Urinary bladder (tissue), 3 donors: ENCODE measurements at regions not wholly inside any gene's neighbourhood (a gene's known extent, or its start where the extent isn't known, plus 50 kb on each side); places are given as distances from the start of the nearest gene placed in this dataset.

ENCODE experiments used
- DNase-seq: peaks from one replicate; pipeline ENCODE4 v3.0.0-alpha.2; 2015; ENCODE audit errors: extremely low spot score
- H3K27ac ChIP-seq: one replicate; pipeline ENCODE4 v1.5.1; 2013; ENCODE audit warnings: low read depth, mild to moderate bottlenecking, moderate library complexity
- H3K36me3 ChIP-seq: one replicate; pipeline ENCODE4 v1.6.1; 2013; ENCODE audit warnings: mild to moderate bottlenecking, moderate library complexity; ENCODE audit not compliant: insufficient read depth
- H3K4me1 ChIP-seq: one replicate; pipeline ENCODE4 v1.6.1; 2013; ENCODE audit warnings: mild to moderate bottlenecking, moderate library complexity; ENCODE audit not compliant: insufficient read depth
- H3K4me3 ChIP-seq: one replicate; pipeline ENCODE4 v1.5.1; 2013; ENCODE audit warnings: low read depth, low read length
- WGBS: extraction: QIAGEN DNeasy Blood & Tissue Kit; methylation state at CpG from one replicate; pipeline ENCODE4 v1.1.7; 2013; 5-methylcytosine and 5-hydroxymethylcytosine counted together
- donor health status: healthy with polysubstance abuse.
- donor health status: healthy.

- no peaks in the 10 kb centered on the region for H3K36me3 ChIP-seq
- DNase-seq, result no peak
- 55% methylated on average over 3 of the region's 3 CpGs for WGBS
- no peak overlapping the region for H3K4me3 ChIP-seq
- H3K4me1 ChIP-seq, result no peaks in the 10 kb centered on the region
- H3K27ac ChIP-seq, result no peak overlapping the region
Observed at GRCh38 chr20:60540591-60540990, 582.4 kb downstream of the CDH26 start.

- H3K36me3 ChIP-seq, result no peaks in the 10 kb centered on the region
- no peak overlapping the region for H3K4me3 ChIP-seq
- H3K27ac ChIP-seq, result no peak overlapping the region
- WGBS, result 58% methylated on average over 5 of the region's 5 CpGs
- no peaks in the 10 kb centered on the region for H3K4me1 ChIP-seq
- DNase-seq, result no peak
Observed at GRCh38 chr20:60541991-60542390, 583.8 kb downstream of the CDH26 start.

GRCh38 chr20:60543598-60543997 lies 585.4 kb downstream of the CDH26 start:
- 77% methylated on average over 3 of the region's 3 CpGs for WGBS
- DNase-seq, result no peak
- no peak overlapping the region for H3K4me3 ChIP-seq
- H3K4me1 ChIP-seq, result no peaks in the 10 kb centered on the region
- H3K36me3 ChIP-seq, result no peaks in the 10 kb centered on the region
- H3K27ac ChIP-seq, result no peak overlapping the region

- no peak for DNase-seq
- Histone ChIP-seq H3K36me3 (no peaks in the 10 kb centered on the region), H3K4me3 (no peak overlapping the region), H3K27ac (no peak overlapping the region), H3K4me1 (no peaks in the 10 kb centered on the region)
- 81% methylated on average over 5 of the region's 5 CpGs for WGBS
Observed at GRCh38 chr20:60553095-60553494, 594.9 kb downstream of the CDH26 start.

GRCh38 chr20:60558486-60558885 lies 600.3 kb downstream of the CDH26 start:
- Histone ChIP-seq H3K27ac (no peak overlapping the region), H3K4me3 (no peak overlapping the region), H3K36me3 (no peaks in the 10 kb centered on the region), H3K4me1 (no peaks in the 10 kb centered on the region)
- DNase-seq, result no peak
- 60% methylated on average over 3 of the region's 3 CpGs for WGBS

GRCh38 chr20:60559462-60559861 lies 601.2 kb downstream of the CDH26 start:
- no peak overlapping the region for H3K4me3 ChIP-seq
- no peak for DNase-seq
- H3K4me1 ChIP-seq, result no peaks in the 10 kb centered on the region
- H3K36me3 ChIP-seq, result no peaks in the 10 kb centered on the region
- no peak overlapping the region for H3K27ac ChIP-seq
- 28% methylated on average over 7 of the region's 7 CpGs for WGBS

GRCh38 chr20:60561052-60561451 lies 602.8 kb downstream of the CDH26 start:
- H3K27ac ChIP-seq, result no peak overlapping the region
- WGBS, result 73% methylated on average over 3 of the region's 3 CpGs
- no peaks in the 10 kb centered on the region for H3K36me3 ChIP-seq
- no peak for DNase-seq
- H3K4me3 ChIP-seq, result no peak overlapping the region
- H3K4me1 ChIP-seq, result no peaks in the 10 kb centered on the region

- WGBS, result 49% methylated on average over 4 of the region's 4 CpGs
Observed at GRCh38 chr20:60565083-60565482, 606.9 kb downstream of the CDH26 start.

GRCh38 chr20:60565551-60565950 lies 607.3 kb downstream of the CDH26 start:
- Histone ChIP-seq H3K36me3 (no peaks in the 10 kb centered on the region), H3K4me3 (no peak overlapping the region), H3K4me1 (no peaks in the 10 kb centered on the region), H3K27ac (no peak overlapping the region)
- 53% methylated on average over 5 of the region's 5 CpGs for WGBS
- no peak for DNase-seq

More at GRCh38 chr20:60565083-60565482, 606.9 kb downstream of the CDH26 start:
- Histone ChIP-seq H3K4me1 (no peaks in the 10 kb centered on the region), H3K27ac (no peak overlapping the region), H3K4me3 (no peak overlapping the region), H3K36me3 (no peaks in the 10 kb centered on the region)
- no peak for DNase-seq

- Histone ChIP-seq H3K4me1 (no peaks in the 10 kb centered on the region), H3K27ac (no peak overlapping the region), H3K36me3 (no peaks in the 10 kb centered on the region), H3K4me3 (no peak overlapping the region)
- DNase-seq, result no peak
- WGBS, result 88% methylated on average over 6 of the region's 6 CpGs
Observed at GRCh38 chr20:60569116-60569515, 610.9 kb downstream of the CDH26 start.

- DNase-seq, result no peak
Observed at GRCh38 chr20:60570481-60571277, 612.5 kb downstream of the CDH26 start.

GRCh38 chr20:60573003-60573680 lies 614.9 kb downstream of the CDH26 start:
- no peak overlapping the region for H3K4me3 ChIP-seq
- no peak overlapping the region for H3K27ac ChIP-seq
- H3K36me3 ChIP-seq, result no peaks in the 10 kb centered on the region
- no peak for DNase-seq
- H3K4me1 ChIP-seq, result no peaks in the 10 kb centered on the region
- 64% methylated on average over 4 of the region's 4 CpGs for WGBS

More at GRCh38 chr20:60570481-60571277, 612.5 kb downstream of the CDH26 start:
- no peaks in the 10 kb centered on the region for H3K36me3 ChIP-seq
- no peak overlapping the region for H3K4me3 ChIP-seq
- H3K27ac ChIP-seq, result no peak overlapping the region
- no peaks in the 10 kb centered on the region for H3K4me1 ChIP-seq
- 85% methylated on average over 11 of the region's 11 CpGs for WGBS

- Histone ChIP-seq H3K27ac (no peak overlapping the region), H3K36me3 (no peaks in the 10 kb centered on the region), H3K4me1 (no peaks in the 10 kb centered on the region), H3K4me3 (no peak overlapping the region)
- DNase-seq, result no peak
- 92% methylated on average over 2 of the region's 2 CpGs for WGBS
Observed at GRCh38 chr20:60576236-60576635, 618.0 kb downstream of the CDH26 start.

- Histone ChIP-seq H3K27ac (no peak overlapping the region), H3K4me3 (no peak overlapping the region), H3K36me3 (no peaks in the 10 kb centered on the region), H3K4me1 (no peaks in the 10 kb centered on the region)
- no peak for DNase-seq
- WGBS, result 74% methylated on average over 4 of the region's 4 CpGs
Observed at GRCh38 chr20:60579941-60580515, 621.8 kb downstream of the CDH26 start.
